ENCODE measurements at regions not wholly inside any gene's neighbourhood (a gene's known extent, or its start where the extent isn't known, plus 50 kb on each side); places are given as distances from the start of the nearest gene placed in this dataset.

GRCh38 chr13:110004814-110005213, 218.4 kb upstream of the IRS2 start:
- no peaks in the 10 kb centered on the region for H3K36me3 ChIP-seq (ENCODE audit: low read depth, missing control alignments)
- no peaks in the 10 kb centered on the region for H3K4me1 ChIP-seq
- no peak for DNase-seq
- WGBS, 2 donors, result 76 to 89% methylated on average over 2 of the region's 2 CpGs
- intact Hi-C loops (cut with DNase I; ENCODE audit: low total_unique reads), result no loop called here
- H3K4me3 ChIP-seq, result no peak overlapping the region
- H3K27ac ChIP-seq, result no peak overlapping the region
- no peaks in the 10 kb centered on the region for H3K27me3 ChIP-seq
- no peaks in the 10 kb centered on the region for H3K9me3 ChIP-seq
- TF ChIP-seq POLR2A (IDR thresholded peaks at IDR 0.05), result no peak
- TF ChIP-seq, protein P1, sequence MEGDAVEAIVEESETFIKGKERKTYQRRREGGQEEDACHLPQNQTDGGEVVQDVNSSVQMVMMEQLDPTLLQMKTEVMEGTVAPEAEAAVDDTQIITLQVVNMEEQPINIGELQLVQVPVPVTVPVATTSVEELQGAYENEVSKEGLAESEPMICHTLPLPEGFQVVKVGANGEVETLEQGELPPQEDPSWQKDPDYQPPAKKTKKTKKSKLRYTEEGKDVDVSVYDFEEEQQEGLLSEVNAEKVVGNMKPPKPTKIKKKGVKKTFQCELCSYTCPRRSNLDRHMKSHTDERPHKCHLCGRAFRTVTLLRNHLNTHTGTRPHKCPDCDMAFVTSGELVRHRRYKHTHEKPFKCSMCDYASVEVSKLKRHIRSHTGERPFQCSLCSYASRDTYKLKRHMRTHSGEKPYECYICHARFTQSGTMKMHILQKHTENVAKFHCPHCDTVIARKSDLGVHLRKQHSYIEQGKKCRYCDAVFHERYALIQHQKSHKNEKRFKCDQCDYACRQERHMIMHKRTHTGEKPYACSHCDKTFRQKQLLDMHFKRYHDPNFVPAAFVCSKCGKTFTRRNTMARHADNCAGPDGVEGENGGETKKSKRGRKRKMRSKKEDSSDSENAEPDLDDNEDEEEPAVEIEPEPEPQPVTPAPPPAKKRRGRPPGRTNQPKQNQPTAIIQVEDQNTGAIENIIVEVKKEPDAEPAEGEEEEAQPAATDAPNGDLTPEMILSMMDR (IDR thresholded peaks at IDR 0.05), result no peak

- no peak for DNase-seq
- Histone ChIP-seq H3K4me1 (no peaks in the 10 kb centered on the region), H3K9me3 (no peaks in the 10 kb centered on the region), H3K4me3 (no peak overlapping the region), H3K27me3 (no peaks in the 10 kb centered on the region), H3K36me3 (ENCODE audit: low read depth, missing control alignments) (no peaks in the 10 kb centered on the region), H3K27ac (no peak overlapping the region)
- WGBS, 2 donors, result 82 to 86% methylated on average over 7 of the region's 7 CpGs
- no peak for TF ChIP-seq POLR2A (IDR thresholded peaks at IDR 0.05)
- TF ChIP-seq, protein P1 (IDR thresholded peaks at IDR 0.05), result no peak
- intact Hi-C loops (cut with DNase I; ENCODE audit: low total_unique reads), result no loop called here
Measured at GRCh38 chr13:110001670-110002275, 215.4 kb upstream of the IRS2 start.

GRCh38 chr13:110000534-110001345, 214.4 kb upstream of the IRS2 start:
- Histone ChIP-seq H3K4me3 (no peak overlapping the region), H3K9me3 (no peaks in the 10 kb centered on the region), H3K36me3 (ENCODE audit: low read depth, missing control alignments) (no peaks in the 10 kb centered on the region), H3K4me1 (no peaks in the 10 kb centered on the region), H3K27me3 (no peaks in the 10 kb centered on the region), H3K27ac (no peak overlapping the region)
- DNase-seq, result no peak
- 72 to 83% methylated on average over 12 of the region's 12 CpGs for WGBS, 2 donors
- intact Hi-C loops (cut with DNase I; ENCODE audit: low total_unique reads), result no loop called here
- TF ChIP-seq, protein P1 (IDR thresholded peaks at IDR 0.05), result no peak
- TF ChIP-seq POLR2A (IDR thresholded peaks at IDR 0.05), result no peak

DNA sequence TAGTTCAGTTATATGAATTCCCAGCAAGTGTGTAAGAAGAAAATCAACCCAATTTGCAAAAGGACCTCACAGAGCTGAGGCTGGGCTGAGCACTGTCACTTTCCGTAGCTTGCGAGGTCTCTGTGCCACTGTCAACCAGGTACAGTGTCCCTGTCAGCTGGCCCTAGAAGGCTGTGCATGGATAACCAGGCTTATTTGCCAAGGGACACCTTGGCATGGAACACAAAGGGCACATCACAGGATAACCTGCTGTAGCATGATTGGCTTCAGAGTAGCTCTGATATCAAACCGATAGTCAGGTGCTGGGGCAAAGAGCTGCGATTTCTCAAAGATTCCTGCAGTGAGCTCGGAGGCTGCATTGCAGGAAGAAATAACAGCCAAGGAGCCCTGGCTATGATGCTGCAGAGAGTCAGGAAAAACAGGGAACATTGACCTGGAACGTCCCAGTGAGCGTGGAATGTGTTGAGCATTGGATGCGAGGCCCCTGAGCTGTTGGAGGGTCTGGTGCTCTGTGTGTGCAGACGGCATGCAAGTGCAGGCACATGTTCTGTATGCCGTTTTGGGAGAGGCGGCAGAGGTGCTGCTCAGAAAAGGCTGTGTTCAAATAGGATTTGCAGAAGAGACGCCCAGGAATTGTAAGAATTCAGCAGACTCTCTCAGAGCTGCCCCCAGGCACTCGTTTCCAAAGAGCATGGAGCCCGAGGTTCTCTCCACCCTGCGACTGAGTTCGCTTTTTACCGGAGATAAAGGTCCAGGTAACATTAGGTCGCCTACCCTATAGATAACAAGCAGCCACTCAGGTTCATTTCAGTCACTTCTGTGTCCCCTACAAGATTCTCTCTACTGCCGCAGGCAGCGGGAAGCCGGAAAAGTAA, 213.5 kb upstream of the IRS2 start:
- H3K27ac ChIP-seq, result no peak overlapping the region
- TF ChIP-seq POLR2A (IDR thresholded peaks at IDR 0.05), result no peak
- TF ChIP-seq, protein P1 (IDR thresholded peaks at IDR 0.05), result no peak
- intact Hi-C loops (cut with DNase I; ENCODE audit: low total_unique reads), result no loop called here
- no peak overlapping the region for H3K4me3 ChIP-seq
- no peaks in the 10 kb centered on the region for H3K36me3 ChIP-seq (ENCODE audit: low read depth, missing control alignments)
- no peaks in the 10 kb centered on the region for H3K9me3 ChIP-seq
- no peaks in the 10 kb centered on the region for H3K4me1 ChIP-seq
- DNase-seq, result no peak
- 47 to 59% methylated on average over 20 to 21 of the region's 21 CpGs for WGBS, 2 donors
- no peaks in the 10 kb centered on the region for H3K27me3 ChIP-seq
